Trophoblast cell (in vitro differentiated cells and primary cell): ENCODE measurements at regions not wholly inside any gene's neighbourhood (a gene's known extent, or its start where the extent isn't known, plus 50 kb on each side); places are given as distances from the start of the nearest gene placed in this dataset.
"Not testable (repeated sequence)": the region's sequence is repeated elsewhere in the genome, so short reads cannot be mapped to it uniquely, and the experiment has no call there.

ENCODE experiments used
- DNase-seq, 2 donors: peaks; one replicate each; pipeline ENCODE4 v3.0.0-alpha.2; 2016
- H2AFZ ChIP-seq: 2 replicates; pipeline ENCODE4 v1.6.1; 2013; ENCODE audit warnings: low read length, moderate library complexity, mild to moderate bottlenecking; ENCODE audit not compliant: insufficient read depth, poor library complexity
- H2AK5ac ChIP-seq: 2 replicates; pipeline ENCODE4 v1.6.1; 2013; ENCODE audit warnings: mild to moderate bottlenecking, low read length
- H2BK120ac ChIP-seq: 2 replicates; pipeline ENCODE4 v1.6.1; 2013; ENCODE audit warnings: low read length, mild to moderate bottlenecking, moderate library complexity; ENCODE audit not compliant: insufficient read depth, poor library complexity
- H2BK12ac ChIP-seq: 2 replicates; pipeline ENCODE4 v1.6.1; 2013; ENCODE audit warnings: mild to moderate bottlenecking, low read length, moderate library complexity
- H2BK5ac ChIP-seq: 2 replicates; pipeline ENCODE4 v1.6.1; 2013; ENCODE audit warnings: low read length, low read depth, moderate library complexity, mild to moderate bottlenecking; ENCODE audit not compliant: poor library complexity
- H3K14ac ChIP-seq: 2 replicates; pipeline ENCODE4 v1.6.1; 2013; ENCODE audit warnings: mild to moderate bottlenecking, low read length
- H3K18ac ChIP-seq: 2 replicates; pipeline ENCODE4 v1.6.1; 2013; ENCODE audit warnings: mild to moderate bottlenecking, low read length
- H3K23ac ChIP-seq: 2 replicates; pipeline ENCODE4 v1.6.1; 2013; ENCODE audit warnings: low read length
- H3K27ac ChIP-seq: 2 replicates; pipeline ENCODE4 v1.5.1; 2013; ENCODE audit warnings: low read depth, mild to moderate bottlenecking, inconsistent platforms, low read length, moderate library complexity
- H3K27me3 ChIP-seq: 2 replicates; pipeline ENCODE4 v1.6.1; 2013; ENCODE audit warnings: inconsistent platforms, mild to moderate bottlenecking, low read length, moderate library complexity; ENCODE audit not compliant: insufficient read depth
- H3K36me3 ChIP-seq, 2 experiments: 1 replicate in 1 of 2; 2 replicates in 1 of 2; pipeline ENCODE4 v1.6.1; 2013; ENCODE audit warnings: low read length in 2 of 2, mild to moderate bottlenecking in 2 of 2, moderate library complexity in 1 of 2; ENCODE audit not compliant: insufficient read depth in 2 of 2, control insufficient read depth in 1 of 2
- H3K4ac ChIP-seq: 2 replicates; pipeline ENCODE4 v1.6.1; 2013; ENCODE audit warnings: low read depth, mild to moderate bottlenecking, low read length, moderate library complexity
- H3K4me1 ChIP-seq, 2 experiments: 1 replicate in 1 of 2; 2 replicates in 1 of 2; pipeline ENCODE4 v1.6.1; 2013; ENCODE audit warnings: low read length in 2 of 2, mild to moderate bottlenecking in 2 of 2, moderate library complexity in 1 of 2; ENCODE audit not compliant: insufficient read depth in 2 of 2, control insufficient read depth in 1 of 2
- H3K4me2 ChIP-seq: 2 replicates; pipeline ENCODE4 v1.6.1; 2013; ENCODE audit warnings: inconsistent platforms, mild to moderate bottlenecking, low read length, moderate library complexity
- H3K4me3 ChIP-seq: 2 replicates; pipeline ENCODE4 v1.5.1; 2013; ENCODE audit warnings: mild to moderate bottlenecking, low read depth, low read length, inconsistent platforms
- H3K79me1 ChIP-seq: one replicate; pipeline ENCODE4 v1.6.1; 2013; ENCODE audit warnings: low read length
- H3K79me2 ChIP-seq: 2 replicates; pipeline ENCODE4 v1.6.1; 2013; ENCODE audit warnings: low read length, mild to moderate bottlenecking; ENCODE audit not compliant: control insufficient read depth, insufficient read depth, poor library complexity
- H3K9ac ChIP-seq: 2 replicates; pipeline ENCODE4 v1.6.1; 2013; ENCODE audit warnings: mild to moderate bottlenecking, low read length
- H3K9me3 ChIP-seq: 2 replicates; pipeline ENCODE4 v1.6.1; 2013; ENCODE audit warnings: low read depth, mild to moderate bottlenecking, control low read depth, inconsistent platforms, low read length; ENCODE audit not compliant: insufficient read depth
- H4K12ac ChIP-seq: 2 replicates; pipeline ENCODE4 v1.6.1; 2013; ENCODE audit warnings: low read depth, mild to moderate bottlenecking, low read length, moderate library complexity
- H4K8ac ChIP-seq: 2 replicates; pipeline ENCODE4 v1.6.1; 2013; ENCODE audit warnings: low read depth, mild to moderate bottlenecking, low read length, moderate library complexity
- H4K91ac ChIP-seq: one replicate; pipeline ENCODE4 v1.6.1; 2013; ENCODE audit warnings: low read depth, mild to moderate bottlenecking, low read length, moderate library complexity
- WGBS: extraction: QIAGEN DNeasy Blood & Tissue Kit; methylation state at CpG from one replicate; pipeline ENCODE4 v1.1.7; 2013; ENCODE audit warnings: missing lambda C conversion rate; ENCODE audit not compliant: insufficient read length, insufficient coverage; ENCODE audit errors: extremely low coverage; 5-methylcytosine and 5-hydroxymethylcytosine counted together

GRCh38 chr2:88992819-88993218 is 301.3 kb downstream of the RPIA start:
- not testable (repeated sequence) for H2BK120ac ChIP-seq, H3K9ac ChIP-seq, H3K18ac ChIP-seq, H3K9me3 ChIP-seq, H2AFZ ChIP-seq, H3K23ac ChIP-seq, H2BK12ac ChIP-seq, H2BK5ac ChIP-seq, H4K12ac ChIP-seq, H3K14ac ChIP-seq, H3K27me3 ChIP-seq, H3K27ac ChIP-seq, H3K4me3 ChIP-seq, H3K36me3 ChIP-seq, H2AK5ac ChIP-seq, H3K4ac ChIP-seq, H3K79me1 ChIP-seq, DNase-seq, H3K79me2 ChIP-seq, H3K4me1 ChIP-seq, H4K91ac ChIP-seq, H3K4me2 ChIP-seq, H4K8ac ChIP-seq
- WGBS, result no CpG with 5 or more reads among the region's 3 CpGs

- not testable (repeated sequence) for H3K27me3 ChIP-seq, H3K27ac ChIP-seq
These were observed 303.4 kb downstream of the RPIA start for GRCh38 chr2:88994856-88995255.

GRCh38 chr2:88996588-88996987 is 305.1 kb downstream of the RPIA start:
- not testable (repeated sequence) for H3K4ac ChIP-seq, H3K79me2 ChIP-seq, H2BK120ac ChIP-seq, DNase-seq, H3K14ac ChIP-seq, H3K79me1 ChIP-seq, H4K12ac ChIP-seq, H3K4me3 ChIP-seq, H3K27me3 ChIP-seq, H2BK12ac ChIP-seq, H2AFZ ChIP-seq, H3K27ac ChIP-seq, H3K18ac ChIP-seq, H3K9ac ChIP-seq, H4K91ac ChIP-seq, H3K4me2 ChIP-seq, H3K9me3 ChIP-seq, H3K23ac ChIP-seq, H3K4me1 ChIP-seq, H4K8ac ChIP-seq, H2BK5ac ChIP-seq, H3K36me3 ChIP-seq, H2AK5ac ChIP-seq

More at GRCh38 chr2:88994856-88995255, 303.4 kb downstream of the RPIA start:
- H3K9ac ChIP-seq, H4K8ac ChIP-seq, H3K4me3 ChIP-seq, H3K79me2 ChIP-seq, H2BK12ac ChIP-seq, H3K4me2 ChIP-seq, H2BK5ac ChIP-seq, H3K23ac ChIP-seq, H2BK120ac ChIP-seq, H3K4ac ChIP-seq, H4K91ac ChIP-seq, DNase-seq, H3K9me3 ChIP-seq, H3K18ac ChIP-seq, H3K36me3 ChIP-seq, H2AK5ac ChIP-seq, H3K79me1 ChIP-seq, H2AFZ ChIP-seq, H4K12ac ChIP-seq, H3K4me1 ChIP-seq, H3K14ac ChIP-seq: not testable (repeated sequence)
- no CpG with 5 or more reads among the region's 1 CpG for WGBS

GRCh38 chr2:88999365-88999764 is 307.9 kb downstream of the RPIA start:
- no peak for DNase-seq
- Histone ChIP-seq H3K4me1 (no peaks in the 10 kb centered on the region), H3K18ac (no peak overlapping the region), H2BK120ac (no peak overlapping the region), H2AK5ac (no peak overlapping the region), H3K4me2 (no peak overlapping the region), H3K27ac (no peak overlapping the region), H4K91ac (no peak overlapping the region), H4K12ac (no peak overlapping the region), H3K23ac (no peak overlapping the region), H4K8ac (no peak overlapping the region), H3K27me3 (no peaks in the 10 kb centered on the region), H3K4me3 (no peak overlapping the region), H2AFZ (no peak overlapping the region), H3K9me3 (no peaks in the 10 kb centered on the region), H3K79me2 (no peaks in the 10 kb centered on the region), H3K9ac (no peak overlapping the region), H3K14ac (no peak overlapping the region), H3K4ac (no peak overlapping the region), H2BK12ac (no peak overlapping the region), H2BK5ac (no peak overlapping the region), H3K79me1 (no peaks in the 10 kb centered on the region), H3K36me3 (no peaks in the 10 kb centered on the region)
- no CpG with 5 or more reads among the region's 10 CpGs for WGBS
